LNCaP clone FGC (cell line): ENCODE measurements at regions not wholly inside any gene's neighbourhood (a gene's known extent, or its start where the extent isn't known, plus 50 kb on each side); places are given as distances from the start of the nearest gene placed in this dataset.

Experiments used
- DNase-seq: peaks from one replicate; pipeline ENCODE4 v3.0.0-alpha.2; 2011; ENCODE audit warnings: low read depth
- H3K4me3 ChIP-seq: 2 replicates; pipeline ENCODE4 v1.5.1; 2011; ENCODE audit warnings: mild to moderate bottlenecking, low read depth, low read length, control low read depth
- TF ChIP-seq, protein P1 (sequence below): IDR thresholded peaks from 2 replicates; pipeline ENCODE4 v1.5.1; 2012; ENCODE audit warnings: mild to moderate bottlenecking; ENCODE audit not compliant: control insufficient read depth, insufficient read depth; ENCODE audit errors: extremely low read depth

DNA sequence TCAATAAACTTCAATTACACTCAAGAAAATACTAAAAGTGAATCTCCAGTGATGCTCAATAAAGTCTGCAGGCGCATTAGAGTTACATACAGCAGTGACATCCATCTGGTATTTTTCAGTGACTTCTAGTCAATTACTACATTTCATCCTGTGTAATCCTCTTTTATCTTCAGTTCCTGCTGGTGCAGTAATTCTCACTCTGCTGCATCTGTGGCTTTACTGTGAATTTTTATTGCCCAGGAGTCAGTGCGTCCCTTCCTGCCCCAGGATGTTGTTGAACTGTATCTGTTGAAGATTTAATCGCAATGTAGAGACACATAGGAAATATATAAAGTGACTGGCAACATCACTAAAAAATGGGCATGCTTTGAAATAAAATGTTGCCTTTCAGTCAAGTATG lies 196.3 kb upstream of the TMTC4 start:
- no peak for DNase-seq
- TF ChIP-seq, protein P1, sequence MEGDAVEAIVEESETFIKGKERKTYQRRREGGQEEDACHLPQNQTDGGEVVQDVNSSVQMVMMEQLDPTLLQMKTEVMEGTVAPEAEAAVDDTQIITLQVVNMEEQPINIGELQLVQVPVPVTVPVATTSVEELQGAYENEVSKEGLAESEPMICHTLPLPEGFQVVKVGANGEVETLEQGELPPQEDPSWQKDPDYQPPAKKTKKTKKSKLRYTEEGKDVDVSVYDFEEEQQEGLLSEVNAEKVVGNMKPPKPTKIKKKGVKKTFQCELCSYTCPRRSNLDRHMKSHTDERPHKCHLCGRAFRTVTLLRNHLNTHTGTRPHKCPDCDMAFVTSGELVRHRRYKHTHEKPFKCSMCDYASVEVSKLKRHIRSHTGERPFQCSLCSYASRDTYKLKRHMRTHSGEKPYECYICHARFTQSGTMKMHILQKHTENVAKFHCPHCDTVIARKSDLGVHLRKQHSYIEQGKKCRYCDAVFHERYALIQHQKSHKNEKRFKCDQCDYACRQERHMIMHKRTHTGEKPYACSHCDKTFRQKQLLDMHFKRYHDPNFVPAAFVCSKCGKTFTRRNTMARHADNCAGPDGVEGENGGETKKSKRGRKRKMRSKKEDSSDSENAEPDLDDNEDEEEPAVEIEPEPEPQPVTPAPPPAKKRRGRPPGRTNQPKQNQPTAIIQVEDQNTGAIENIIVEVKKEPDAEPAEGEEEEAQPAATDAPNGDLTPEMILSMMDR: no peak
- no peak overlapping the region for H3K4me3 ChIP-seq

DNA sequence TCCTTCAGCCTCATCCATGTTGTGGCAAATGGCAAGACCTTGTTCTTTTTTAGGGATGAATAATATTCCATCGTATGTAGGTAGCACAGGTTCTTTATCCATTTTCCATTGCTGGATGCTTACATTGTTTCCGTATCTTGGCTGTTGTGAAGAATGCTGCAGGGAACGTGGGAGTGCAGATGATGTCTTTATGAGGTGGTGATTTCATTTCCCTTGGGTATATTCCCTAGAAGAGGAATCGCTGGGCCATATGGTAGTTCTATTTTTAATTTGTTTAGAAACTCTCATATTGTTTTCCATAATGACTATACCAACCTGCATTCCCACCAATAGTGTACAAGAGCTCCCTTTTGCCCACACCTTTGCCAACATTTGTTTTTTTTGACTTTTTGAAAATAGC lies 186.3 kb upstream of the TMTC4 start:
- H3K4me3 ChIP-seq: no peak overlapping the region
- TF ChIP-seq, protein P1: no peak
- no peak for DNase-seq

DNA sequence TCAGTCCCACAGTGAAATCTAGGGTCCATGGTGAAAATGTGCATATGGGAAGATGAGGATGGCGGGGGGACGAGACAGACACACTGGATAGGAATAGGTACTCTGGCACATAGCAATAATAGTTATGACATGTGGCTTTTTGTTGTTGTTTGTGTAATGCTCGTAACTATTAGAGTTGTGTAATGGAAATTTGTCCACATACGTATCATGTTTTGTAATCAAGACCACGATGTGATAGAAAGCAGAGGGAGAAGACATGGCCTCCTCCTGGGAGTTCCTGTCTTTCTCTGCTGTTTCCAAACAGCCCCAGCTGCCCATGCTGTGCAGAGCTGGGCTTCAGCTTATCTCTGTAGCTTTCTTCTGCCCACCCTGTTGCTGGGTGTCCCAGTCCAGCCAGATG lies 185.3 kb upstream of the TMTC4 start:
- TF ChIP-seq, protein P1: no peak
- no peak for DNase-seq
- no peak overlapping the region for H3K4me3 ChIP-seq

DNA sequence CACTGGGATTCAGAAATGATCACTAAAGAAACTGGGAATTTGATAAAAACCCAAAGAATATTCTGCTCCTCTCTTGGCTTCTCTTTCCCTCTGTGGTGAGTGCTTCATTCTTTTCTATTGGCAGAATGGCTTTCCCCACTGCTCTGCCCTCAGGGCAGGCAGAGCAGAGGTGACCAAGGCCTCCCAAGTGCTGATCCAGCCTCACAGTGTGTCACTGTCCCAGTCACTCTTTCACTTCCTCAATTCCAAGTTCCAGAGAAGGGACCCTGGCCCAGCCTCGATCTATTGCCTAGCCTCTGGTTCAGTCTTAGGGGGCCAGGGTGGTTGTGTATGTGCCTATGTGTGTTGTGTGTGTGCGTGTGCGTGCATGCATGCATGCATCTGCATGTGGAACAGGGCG lies 180.6 kb upstream of the TMTC4 start:
- H3K4me3 ChIP-seq: no peak overlapping the region
- TF ChIP-seq, protein P1: no peak
- no peak for DNase-seq

DNA sequence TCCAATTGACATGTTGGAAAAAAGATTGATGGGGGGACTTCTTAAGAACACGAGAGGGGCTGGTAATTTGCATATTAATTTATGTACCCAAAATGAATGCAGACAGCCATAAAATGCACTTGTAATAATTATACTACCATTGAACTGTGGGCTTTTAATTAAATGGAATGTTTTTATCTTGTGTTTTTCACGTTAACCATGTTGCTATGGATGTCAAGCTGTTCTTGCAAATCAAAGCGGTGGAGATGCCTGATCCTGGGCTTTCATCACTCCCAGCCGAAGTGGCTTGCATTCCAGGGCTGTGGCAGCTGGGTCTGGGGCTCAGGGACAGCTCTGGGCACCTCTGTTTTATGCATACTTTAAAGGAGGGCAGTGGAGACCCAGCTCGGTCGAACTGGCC lies 179.4 kb upstream of the TMTC4 start:
- DNase-seq: no peak

DNA sequence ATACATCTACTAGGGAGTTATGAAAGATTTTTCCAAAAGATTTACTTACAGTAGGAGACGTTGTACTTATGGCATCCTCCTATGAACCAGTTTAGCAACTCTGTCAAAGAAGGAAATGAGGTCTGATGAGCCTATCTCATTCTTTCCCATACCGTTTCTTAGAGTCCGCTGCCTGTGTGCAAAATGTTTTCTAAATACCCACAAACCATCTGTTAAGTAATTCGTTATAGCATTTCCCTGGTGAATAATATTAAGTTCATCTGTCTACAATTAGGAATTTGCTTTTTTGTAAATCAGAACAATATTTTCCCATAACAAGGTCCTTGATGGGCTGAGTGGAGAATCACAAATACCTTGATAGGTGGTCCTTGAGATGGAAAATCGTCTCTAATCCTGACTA lies 178.8 kb upstream of the TMTC4 start:
- no peak overlapping the region for H3K4me3 ChIP-seq
- DNase-seq: no peak
- TF ChIP-seq, protein P1: no peak

More for the DNA sequence above, 179.4 kb upstream of the TMTC4 start:
- TF ChIP-seq, protein P1: no peak
- H3K4me3 ChIP-seq: no peak overlapping the region

DNA sequence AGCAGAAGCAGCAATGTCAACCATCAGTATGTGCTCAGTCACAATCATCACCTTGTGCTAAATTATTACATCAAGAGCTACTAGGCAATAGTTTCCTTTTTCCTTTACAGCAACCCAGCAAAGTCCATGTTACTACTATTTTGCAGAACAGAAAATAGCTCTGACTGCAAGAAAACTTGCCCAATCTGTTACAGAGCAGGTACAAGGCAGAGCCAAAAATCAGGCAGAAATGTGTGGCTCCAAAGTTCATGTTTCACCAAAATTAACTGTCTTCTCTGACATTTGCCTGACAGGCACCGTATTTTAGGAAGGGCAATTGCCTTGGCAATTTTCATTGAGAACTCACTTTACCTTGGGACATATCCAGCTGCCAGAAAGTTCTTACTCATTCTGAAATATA lies 177.6 kb upstream of the TMTC4 start:
- TF ChIP-seq, protein P1: no peak
- DNase-seq: no peak
- no peak overlapping the region for H3K4me3 ChIP-seq
